Suprapubic skin (tissue), 4 donors: ENCODE measurements at regions not wholly inside any gene's neighbourhood (a gene's known extent, or its start where the extent isn't known, plus 50 kb on each side); places are given as distances from the start of the nearest gene placed in this dataset.
A peak's percentile ranks its signal among the peaks of the same experiment; 100 is the strongest.

ENCODE experiments used
- DNase-seq, 2 donors: peaks; one replicate each; pipeline ENCODE4 v3.0.0-alpha.2; 2019; ENCODE audit warnings: low spot score in 2 of 2
- H3K27ac ChIP-seq: fragments of 200-600 bp; sonication (generic); one replicate; pipeline ENCODE4 v1.5.1; 2019
- H3K27me3 ChIP-seq: fragments of 200-600 bp; sonication (generic); one replicate; pipeline ENCODE4 v1.5.1; 2019
- H3K36me3 ChIP-seq: fragments of 200-600 bp; sonication (generic); one replicate; pipeline ENCODE4 v1.5.1; 2019
- H3K4me1 ChIP-seq: fragments of 200-600 bp; sonication (generic); one replicate; pipeline ENCODE4 v1.5.1; 2019
- H3K4me3 ChIP-seq: fragments of 200-600 bp; sonication (generic); one replicate; pipeline ENCODE4 v1.5.1; 2019; ENCODE audit warnings: mild to moderate bottlenecking
- H3K9me3 ChIP-seq: fragments of 200-600 bp; sonication (generic); one replicate; pipeline ENCODE4 v1.5.1; 2019
- EP300 ChIP-seq: sonication (generic); formaldehyde crosslinking; IDR thresholded peaks from one replicate; pipeline ENCODE4 v1.6.1; 2017; ENCODE audit warnings: antibody characterized with exemption
- POLR2A ChIP-seq, 2 donors: fragments of 450-650 bp; IDR thresholded peaks; one replicate each; pipeline ENCODE4 v1.6.1; 2017; ENCODE audit warnings: antibody characterized with exemption in 2 of 2, mild to moderate bottlenecking in 2 of 2, moderate library complexity in 2 of 2
- POLR2AphosphoS5 ChIP-seq, 3 donors: sonication (generic); formaldehyde crosslinking; IDR thresholded peaks; one replicate each; pipeline ENCODE4 v1.6.1; 2017; ENCODE audit warnings: antibody characterized with exemption in 3 of 3
- WGBS: methylation state at CpG from one replicate; pipeline ENCODE4 v1.1.5; 2018; 5-methylcytosine and 5-hydroxymethylcytosine counted together
- TF ChIP-seq, protein P1 (sequence below), 2 donors: fragments of 200-600 bp in 1 of 2; fragments of 450-650 bp in 1 of 2; sonication (generic) in 1 of 2; IDR thresholded peaks; one replicate each; pipeline ENCODE4 v1.5.1; 2016 to 2019; ENCODE audit warnings: antibody characterized with exemption in 2 of 2, mild to moderate bottlenecking in 1 of 2, moderate library complexity in 1 of 2

DNA sequence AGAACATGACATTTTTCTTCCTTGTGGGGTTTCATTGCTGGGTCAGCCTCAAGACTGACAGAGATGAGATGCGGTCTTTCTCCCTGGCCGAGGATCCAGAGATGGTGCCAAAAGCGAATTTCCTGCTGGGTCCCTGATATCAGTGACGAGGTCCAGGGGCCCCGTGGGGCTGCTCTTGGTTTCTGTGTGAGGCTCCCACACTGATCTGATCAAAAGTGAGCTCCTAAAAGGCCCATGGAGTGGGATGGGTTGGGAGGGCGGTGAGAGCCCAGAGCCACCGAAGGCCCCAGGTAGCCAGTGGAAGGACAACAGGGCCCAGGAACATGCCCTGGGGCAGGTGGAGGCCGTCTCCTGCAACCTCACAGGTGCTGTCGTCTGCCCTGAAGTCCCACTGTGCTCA lies 208.4 kb upstream of the CDH4 start:
- Histone ChIP-seq H3K9me3 (no peaks in the 10 kb centered on the region), H3K36me3 (no peaks in the 10 kb centered on the region), H3K27ac (no peak overlapping the region), H3K4me1 (no peaks in the 10 kb centered on the region), H3K4me3 (no peak overlapping the region), H3K27me3 (no peaks in the 10 kb centered on the region)
- TF ChIP-seq POLR2AphosphoS5 (IDR thresholded peaks at IDR 0.05) (no peak), EP300 (no peak), POLR2A (IDR thresholded peaks at IDR 0.05) (no peak)
- TF ChIP-seq, protein P1, sequence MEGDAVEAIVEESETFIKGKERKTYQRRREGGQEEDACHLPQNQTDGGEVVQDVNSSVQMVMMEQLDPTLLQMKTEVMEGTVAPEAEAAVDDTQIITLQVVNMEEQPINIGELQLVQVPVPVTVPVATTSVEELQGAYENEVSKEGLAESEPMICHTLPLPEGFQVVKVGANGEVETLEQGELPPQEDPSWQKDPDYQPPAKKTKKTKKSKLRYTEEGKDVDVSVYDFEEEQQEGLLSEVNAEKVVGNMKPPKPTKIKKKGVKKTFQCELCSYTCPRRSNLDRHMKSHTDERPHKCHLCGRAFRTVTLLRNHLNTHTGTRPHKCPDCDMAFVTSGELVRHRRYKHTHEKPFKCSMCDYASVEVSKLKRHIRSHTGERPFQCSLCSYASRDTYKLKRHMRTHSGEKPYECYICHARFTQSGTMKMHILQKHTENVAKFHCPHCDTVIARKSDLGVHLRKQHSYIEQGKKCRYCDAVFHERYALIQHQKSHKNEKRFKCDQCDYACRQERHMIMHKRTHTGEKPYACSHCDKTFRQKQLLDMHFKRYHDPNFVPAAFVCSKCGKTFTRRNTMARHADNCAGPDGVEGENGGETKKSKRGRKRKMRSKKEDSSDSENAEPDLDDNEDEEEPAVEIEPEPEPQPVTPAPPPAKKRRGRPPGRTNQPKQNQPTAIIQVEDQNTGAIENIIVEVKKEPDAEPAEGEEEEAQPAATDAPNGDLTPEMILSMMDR (IDR thresholded peaks at IDR 0.05) = no peak
- DNase-seq = no peak
- 83% methylated on average over 3 of the region's 9 CpGs for WGBS

DNA sequence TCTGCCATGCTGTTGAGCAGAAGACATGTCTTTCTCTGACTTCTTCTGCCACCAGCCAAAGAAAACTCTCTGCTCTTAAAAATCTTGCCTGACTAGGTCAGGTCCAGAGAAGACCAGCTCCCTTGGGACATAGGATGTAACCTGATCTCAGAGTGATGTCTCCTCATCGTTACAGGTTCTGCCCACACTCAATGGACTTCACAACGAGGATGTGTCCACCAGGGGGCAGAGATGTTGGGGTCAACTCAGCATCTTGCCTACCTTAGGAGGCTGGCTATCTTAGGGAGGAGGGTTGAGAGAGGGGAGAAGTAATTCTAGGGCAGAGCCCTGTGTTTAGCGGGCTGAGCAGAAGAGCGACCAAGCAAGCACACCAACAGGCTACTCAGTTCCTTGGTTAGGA lies 207.6 kb upstream of the CDH4 start:
- Histone ChIP-seq H3K4me1 (no peaks in the 10 kb centered on the region), H3K36me3 (no peaks in the 10 kb centered on the region), H3K9me3 (no peaks in the 10 kb centered on the region), H3K27me3 (no peaks in the 10 kb centered on the region), H3K4me3 (no peak overlapping the region), H3K27ac (no peak overlapping the region)
- TF ChIP-seq, protein P1 (IDR thresholded peaks at IDR 0.05) = no peak
- no peak for TF ChIP-seq POLR2AphosphoS5 (IDR thresholded peaks at IDR 0.05)
- TF ChIP-seq POLR2A (IDR thresholded peaks at IDR 0.05) = no peak
- no peak for TF ChIP-seq EP300
- WGBS = 38% methylated on average over 4 of the region's 4 CpGs
- DNase-seq = no peak

DNA sequence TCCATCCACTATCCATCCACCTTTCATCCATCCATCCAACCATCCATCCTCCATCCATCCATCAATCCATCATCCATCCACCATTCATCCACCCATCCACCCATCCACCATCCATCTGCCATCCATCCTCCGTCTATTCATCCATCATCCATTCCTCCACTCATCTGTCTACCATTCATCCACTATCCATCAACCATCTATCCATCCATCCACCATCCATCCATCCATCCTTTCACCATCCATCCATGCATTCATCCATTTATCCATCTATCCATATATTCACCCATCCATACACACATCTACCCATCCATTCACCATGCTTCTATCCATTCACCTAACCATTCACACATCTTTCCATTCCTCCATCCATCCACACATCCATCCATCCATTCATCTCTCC lies 207.0 kb upstream of the CDH4 start:
- DNase-seq = peak in 1 of 2 donors; percentile 6
- 91% methylated on average over 1 of the region's 1 CpG for WGBS
- no peaks in the 10 kb centered on the region for H3K27me3 ChIP-seq
- no peaks in the 10 kb centered on the region for H3K36me3 ChIP-seq
- no peaks in the 10 kb centered on the region for H3K9me3 ChIP-seq
- H3K27ac ChIP-seq = no peak overlapping the region
- no peaks in the 10 kb centered on the region for H3K4me1 ChIP-seq
- no peak overlapping the region for H3K4me3 ChIP-seq
- TF ChIP-seq, protein P1 (IDR thresholded peaks at IDR 0.05) = no peak
- no peak for TF ChIP-seq POLR2A (IDR thresholded peaks at IDR 0.05)
- TF ChIP-seq POLR2AphosphoS5 (IDR thresholded peaks at IDR 0.05) = no peak
- TF ChIP-seq EP300 = no peak

DNA sequence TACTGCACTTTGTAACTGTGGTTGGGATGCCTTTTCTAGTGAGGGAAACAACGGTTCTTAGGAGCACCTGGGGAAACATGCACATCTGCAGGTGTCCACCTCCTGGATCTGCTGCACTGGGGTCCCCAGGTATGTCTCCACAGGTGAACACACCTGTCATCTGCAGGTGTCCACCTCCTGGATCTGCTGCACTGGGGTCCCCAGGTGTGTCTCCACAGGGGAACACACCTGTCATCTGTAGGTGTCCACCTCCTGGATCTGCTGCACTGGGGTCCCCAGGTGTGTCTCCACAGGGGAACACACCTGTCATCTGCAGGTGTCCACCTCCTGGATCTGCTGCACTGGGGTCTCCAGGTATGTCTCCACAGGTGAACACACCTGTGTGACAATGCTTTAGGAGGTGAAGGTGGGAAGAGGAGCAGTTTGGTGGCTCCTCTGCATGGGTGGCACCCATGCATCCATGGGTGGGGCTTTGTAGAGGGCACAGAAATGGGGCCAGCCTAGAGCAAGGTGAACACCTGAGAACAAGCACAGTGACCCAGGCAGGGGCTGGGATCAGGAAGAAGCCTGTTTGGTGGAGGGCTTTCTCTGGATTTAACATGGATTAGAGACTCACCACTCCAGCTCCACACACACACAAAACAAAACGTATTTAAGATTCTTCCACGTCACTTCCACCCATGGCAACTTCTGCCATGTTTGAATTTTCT lies 206.0 kb upstream of the CDH4 start:
- 65% methylated on average over 3 of the region's 3 CpGs for WGBS
- no peak overlapping the region for H3K4me3 ChIP-seq
- peak in 1 of 2 donors; percentile 40 for DNase-seq
- H3K4me1 ChIP-seq = no peaks in the 10 kb centered on the region
- no peak overlapping the region for H3K27ac ChIP-seq
- no peaks in the 10 kb centered on the region for H3K36me3 ChIP-seq
- H3K27me3 ChIP-seq = no peaks in the 10 kb centered on the region
- no peak for TF ChIP-seq POLR2A (IDR thresholded peaks at IDR 0.05)
- no peak for TF ChIP-seq POLR2AphosphoS5 (IDR thresholded peaks at IDR 0.05)
- TF ChIP-seq EP300 = no peak
- TF ChIP-seq, protein P1 (IDR thresholded peaks at IDR 0.05) = no peak
- H3K9me3 ChIP-seq = no peaks in the 10 kb centered on the region

DNA sequence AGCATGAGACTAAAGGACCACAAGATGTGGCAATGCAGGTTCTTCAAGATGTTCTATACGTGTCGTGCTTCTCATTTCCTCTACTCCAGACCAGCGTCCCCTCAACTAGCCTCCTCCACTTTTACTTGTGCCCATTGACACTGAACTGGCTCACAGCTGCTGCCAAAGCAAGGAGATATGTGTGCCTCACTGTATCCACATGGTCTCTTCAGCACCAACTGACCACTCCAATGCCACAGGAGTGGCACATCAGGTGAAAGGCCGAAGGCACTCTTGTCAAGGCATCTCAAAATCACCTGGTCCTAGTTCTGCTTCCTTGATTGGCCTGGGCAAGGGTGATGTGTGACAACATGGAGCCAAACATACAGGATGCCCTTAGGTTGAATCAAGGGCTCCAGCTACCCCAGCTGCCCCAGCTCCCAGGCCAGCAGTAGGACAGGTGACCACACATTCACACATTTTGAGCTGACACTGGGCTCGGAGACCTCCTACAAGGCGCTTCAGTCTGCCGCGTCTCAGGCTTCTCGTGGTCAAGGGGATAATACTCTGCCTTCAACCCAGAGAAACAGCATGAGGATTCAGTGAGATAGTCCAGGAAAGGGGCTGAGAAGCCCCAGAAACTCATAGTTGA lies 205.2 kb upstream of the CDH4 start:
- no peak overlapping the region for H3K27ac ChIP-seq
- H3K9me3 ChIP-seq = no peaks in the 10 kb centered on the region
- no peak overlapping the region for H3K4me3 ChIP-seq
- no peaks in the 10 kb centered on the region for H3K27me3 ChIP-seq
- whole genome bisulfite sequencing = 85% methylated on average over 9 of the region's 9 CpGs
- peak in 1 of 2 donors; percentile 56 for DNase-seq
- H3K4me1 ChIP-seq = no peaks in the 10 kb centered on the region
- TF ChIP-seq POLR2AphosphoS5 (IDR thresholded peaks at IDR 0.05) (no peak), EP300 (no peak), POLR2A (IDR thresholded peaks at IDR 0.05) (no peak)
- TF ChIP-seq, protein P1 (IDR thresholded peaks at IDR 0.05) = no peak
- no peaks in the 10 kb centered on the region for H3K36me3 ChIP-seq
